ENCODE measurements at regions not wholly inside any gene's neighbourhood (a gene's known extent, or its start where the extent isn't known, plus 50 kb on each side); places are given as distances from the start of the nearest gene placed in this dataset.

GRCh38 chr10:3481496-3481895 is 303.5 kb downstream of the KLF6 start:
- TF ChIP-seq, protein P1, sequence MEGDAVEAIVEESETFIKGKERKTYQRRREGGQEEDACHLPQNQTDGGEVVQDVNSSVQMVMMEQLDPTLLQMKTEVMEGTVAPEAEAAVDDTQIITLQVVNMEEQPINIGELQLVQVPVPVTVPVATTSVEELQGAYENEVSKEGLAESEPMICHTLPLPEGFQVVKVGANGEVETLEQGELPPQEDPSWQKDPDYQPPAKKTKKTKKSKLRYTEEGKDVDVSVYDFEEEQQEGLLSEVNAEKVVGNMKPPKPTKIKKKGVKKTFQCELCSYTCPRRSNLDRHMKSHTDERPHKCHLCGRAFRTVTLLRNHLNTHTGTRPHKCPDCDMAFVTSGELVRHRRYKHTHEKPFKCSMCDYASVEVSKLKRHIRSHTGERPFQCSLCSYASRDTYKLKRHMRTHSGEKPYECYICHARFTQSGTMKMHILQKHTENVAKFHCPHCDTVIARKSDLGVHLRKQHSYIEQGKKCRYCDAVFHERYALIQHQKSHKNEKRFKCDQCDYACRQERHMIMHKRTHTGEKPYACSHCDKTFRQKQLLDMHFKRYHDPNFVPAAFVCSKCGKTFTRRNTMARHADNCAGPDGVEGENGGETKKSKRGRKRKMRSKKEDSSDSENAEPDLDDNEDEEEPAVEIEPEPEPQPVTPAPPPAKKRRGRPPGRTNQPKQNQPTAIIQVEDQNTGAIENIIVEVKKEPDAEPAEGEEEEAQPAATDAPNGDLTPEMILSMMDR (IDR thresholded peaks at IDR 0.05) = no peak
- TF ChIP-seq POLR2A (IDR thresholded peaks at IDR 0.05) = no peak
